Body of pancreas (tissue), 4 donors: ENCODE measurements at regions not wholly inside any gene's neighbourhood (a gene's known extent, or its start where the extent isn't known, plus 50 kb on each side); places are given as distances from the start of the nearest gene placed in this dataset.
A peak's percentile ranks its signal among the peaks of the same experiment; 100 is the strongest.
"Not testable (repeated sequence)": the region's sequence is repeated elsewhere in the genome, so short reads cannot be mapped to it uniquely, and the experiment has no call there.

ENCODE experiments used
- ATAC-seq: fragments of 150-250 bp; one replicate; pipeline ENCODE4 v1.9.1; 2016
- DNase-seq, 4 donors: peaks; one replicate each; pipeline ENCODE4 v3.0.0-alpha.2; 2019
- H3K27ac ChIP-seq, 4 donors: fragments of 200-600 bp; sonication (generic); 1 replicate in 3 of 4; 2 replicates in 1 of 4; pipeline versions ENCODE4 v1.5.1 to v1.6.1; 2016 to 2019; ENCODE audit warnings: mild to moderate bottlenecking in 1 of 4, mixed read lengths in 1 of 4, moderate library complexity in 1 of 4
- H3K27me3 ChIP-seq, 2 donors: fragments of 200-600 bp; sonication (generic); one replicate each; pipeline ENCODE4 v1.6.0; 2016; ENCODE audit warnings: mild to moderate bottlenecking in 1 of 2
- H3K36me3 ChIP-seq, 2 donors: fragments of 200-600 bp; sonication (generic); replicated peaks in 1 of 2; 2 replicates each; pipeline ENCODE4 v1.5.1; 2016; ENCODE audit warnings: low read depth in 2 of 2; ENCODE audit not compliant: insufficient read depth in 1 of 2
- H3K4me1 ChIP-seq: fragments of 200-600 bp; sonication (generic); one replicate; pipeline ENCODE4 v1.6.0; 2016
- H3K4me3 ChIP-seq, 2 donors: fragments of 200-600 bp; sonication (generic); 1 replicate in 1 of 2; 2 replicates in 1 of 2; pipeline ENCODE4 v1.5.1; 2016 to 2019
- H3K9me3 ChIP-seq, 3 donors: fragments of 200-600 bp; sonication (generic); 1 replicate in 2 of 3; 2 replicates in 1 of 3; pipeline ENCODE4 v1.5.1; 2016
- POLR2A ChIP-seq, 3 donors: fragments of 450-650 bp; IDR thresholded peaks; one replicate each; pipeline ENCODE4 v1.6.1; 2016; ENCODE audit warnings: antibody characterized with exemption in 3 of 3, mild to moderate bottlenecking in 2 of 3
- WGBS, 2 donors: methylation state at CpG; one replicate each; pipeline ENCODE4 v1.1.5; 2017; 5-methylcytosine and 5-hydroxymethylcytosine counted together
- intact Hi-C: fragments of 100-400 bp; cut with DNase I; formaldehyde crosslinking; loops from one replicate; pipeline ENCODE4 v1.15.1; 2023
- TF ChIP-seq, protein P1 (sequence below), 7 experiments: fragments of 450-650 bp in 4 of 7; fragments of 200-600 bp in 3 of 7; sonication (generic) in 3 of 7; IDR thresholded peaks; one replicate each; pipeline ENCODE4 v1.5.1; 2016 to 2019; ENCODE audit warnings: antibody characterized with exemption in 7 of 7

- ATAC-seq (no peak), DNase-seq (no peak)
- H3K4me1 ChIP-seq, result no peaks in the 10 kb centered on the region
- no peaks in the 10 kb centered on the region for H3K36me3 ChIP-seq
- no peak overlapping the region for H3K4me3 ChIP-seq
- no peaks in the 10 kb centered on the region for H3K9me3 ChIP-seq
- H3K27me3 ChIP-seq, result no peaks in the 10 kb centered on the region
- intact Hi-C loops, result loop anchor here (10.0 kb wide), 1 partner anchor 105 kb away; no protein-coding TSS in a partner anchor
- WGBS, 2 donors, result 78 to 80% methylated on average over 9 of the region's 9 CpGs
- no peak overlapping the region for H3K27ac ChIP-seq
- TF ChIP-seq POLR2A (IDR thresholded peaks at IDR 0.05), result no peak
- TF ChIP-seq, protein P1, sequence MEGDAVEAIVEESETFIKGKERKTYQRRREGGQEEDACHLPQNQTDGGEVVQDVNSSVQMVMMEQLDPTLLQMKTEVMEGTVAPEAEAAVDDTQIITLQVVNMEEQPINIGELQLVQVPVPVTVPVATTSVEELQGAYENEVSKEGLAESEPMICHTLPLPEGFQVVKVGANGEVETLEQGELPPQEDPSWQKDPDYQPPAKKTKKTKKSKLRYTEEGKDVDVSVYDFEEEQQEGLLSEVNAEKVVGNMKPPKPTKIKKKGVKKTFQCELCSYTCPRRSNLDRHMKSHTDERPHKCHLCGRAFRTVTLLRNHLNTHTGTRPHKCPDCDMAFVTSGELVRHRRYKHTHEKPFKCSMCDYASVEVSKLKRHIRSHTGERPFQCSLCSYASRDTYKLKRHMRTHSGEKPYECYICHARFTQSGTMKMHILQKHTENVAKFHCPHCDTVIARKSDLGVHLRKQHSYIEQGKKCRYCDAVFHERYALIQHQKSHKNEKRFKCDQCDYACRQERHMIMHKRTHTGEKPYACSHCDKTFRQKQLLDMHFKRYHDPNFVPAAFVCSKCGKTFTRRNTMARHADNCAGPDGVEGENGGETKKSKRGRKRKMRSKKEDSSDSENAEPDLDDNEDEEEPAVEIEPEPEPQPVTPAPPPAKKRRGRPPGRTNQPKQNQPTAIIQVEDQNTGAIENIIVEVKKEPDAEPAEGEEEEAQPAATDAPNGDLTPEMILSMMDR (IDR thresholded peaks at IDR 0.05), result no peak
These were observed 168.9 kb upstream of the KAZN start for GRCh38 chr1:14429577-14429976.

DNA sequence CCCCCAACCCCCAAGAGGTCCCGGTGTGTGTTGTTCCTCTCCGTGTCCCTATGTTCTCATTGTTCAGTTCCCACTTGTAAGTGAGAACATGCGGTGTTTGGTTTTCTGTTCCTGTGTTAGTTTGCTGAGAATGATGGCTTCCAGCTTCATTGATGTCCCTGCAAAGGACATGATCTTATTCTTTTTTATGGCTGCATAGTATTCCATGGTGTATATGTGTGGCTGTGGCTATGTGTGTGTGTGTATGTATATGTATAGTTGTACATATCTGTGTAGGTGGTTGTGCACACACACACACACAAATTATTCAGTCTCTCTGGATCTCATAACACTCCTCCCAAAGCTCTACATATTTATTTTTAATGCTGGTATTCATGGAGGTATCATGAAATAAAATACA, 165.8 kb upstream of the KAZN start:
- H3K27ac ChIP-seq, H3K27me3 ChIP-seq, H3K4me1 ChIP-seq, H3K4me3 ChIP-seq, H3K9me3 ChIP-seq, ATAC-seq, H3K36me3 ChIP-seq, intact Hi-C loops, DNase-seq: not testable (repeated sequence)
- 77 to 78% methylated on average over 3 of the region's 3 CpGs for WGBS, 2 donors

DNA sequence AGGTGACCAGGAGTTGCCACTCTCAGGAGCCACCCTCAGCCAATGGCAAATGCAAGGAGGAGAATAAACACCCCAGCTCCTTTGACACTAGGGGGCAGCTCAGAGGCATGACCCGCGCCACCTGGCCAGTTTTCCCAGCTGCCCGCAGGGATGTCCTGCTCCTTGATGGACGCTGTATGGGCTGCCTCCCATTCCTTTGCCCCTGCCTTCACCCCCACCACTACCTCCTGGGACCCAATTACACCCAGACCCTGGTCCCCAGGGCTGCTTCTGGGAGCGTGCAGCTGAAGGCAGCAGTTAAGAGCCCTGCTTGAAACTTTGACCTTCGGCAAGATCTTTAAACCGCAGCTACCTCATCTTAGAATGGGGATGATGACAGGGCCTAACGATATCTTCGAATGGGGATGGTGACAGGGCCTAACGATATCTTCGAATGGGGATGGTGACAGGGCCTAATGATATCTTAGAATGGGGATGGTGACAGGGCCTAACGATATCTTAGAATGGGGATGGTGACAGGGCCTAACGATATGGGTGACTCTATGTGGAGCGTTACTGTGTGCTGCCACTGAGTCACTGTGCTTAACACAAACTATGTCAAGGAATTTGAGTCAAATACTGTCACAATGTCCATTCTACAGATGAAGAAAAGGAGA, 163.0 kb upstream of the KAZN start:
- H3K9me3 ChIP-seq, result no peaks in the 10 kb centered on the region
- intact Hi-C loops, result no loop called here
- 62 to 74% methylated on average over 13 to 14 of the region's 14 CpGs for WGBS, 2 donors
- H3K27ac ChIP-seq, result no peak overlapping the region
- no peak for ATAC-seq
- peak in 3 of 4 donors; percentile 14 to 42 (median 20) for DNase-seq
- no peaks in the 10 kb centered on the region for H3K27me3 ChIP-seq
- TF ChIP-seq, protein P1 (IDR thresholded peaks at IDR 0.05), result peak in 3 of 7 experiments; percentile 10 to 49 (median 21)
- no peak for TF ChIP-seq POLR2A (IDR thresholded peaks at IDR 0.05)
- no peaks in the 10 kb centered on the region for H3K36me3 ChIP-seq
- H3K4me3 ChIP-seq, result no peak overlapping the region
- no peaks in the 10 kb centered on the region for H3K4me1 ChIP-seq

- DNase-seq (no peak), ATAC-seq (no peak)
These were observed 161.0 kb upstream of the KAZN start for GRCh38 chr1:14437417-14437918.

GRCh38 chr1:14438127-14438769, 160.2 kb upstream of the KAZN start:
- Histone ChIP-seq H3K27ac (no peak overlapping the region), H3K4me3 (no peak overlapping the region), H3K36me3 (no peaks in the 10 kb centered on the region), H3K27me3 (no peaks in the 10 kb centered on the region), H3K9me3 (no peaks in the 10 kb centered on the region), H3K4me1 (no peaks in the 10 kb centered on the region)
- intact Hi-C loops, result no loop called here
- DNase-seq, result no peak
- WGBS, 2 donors, result 65 to 75% methylated on average over 6 of the region's 6 CpGs
- TF ChIP-seq, protein P1 (IDR thresholded peaks at IDR 0.05), result no peak
- ATAC-seq, result no peak

More at GRCh38 chr1:14437417-14437918, 161.0 kb upstream of the KAZN start:
- H3K27me3 ChIP-seq, result no peaks in the 10 kb centered on the region
- H3K27ac ChIP-seq, result no peak overlapping the region
- 52 to 56% methylated on average over 12 to 13 of the region's 13 CpGs for WGBS, 2 donors
- TF ChIP-seq, protein P1 (IDR thresholded peaks at IDR 0.05), result no peak
- TF ChIP-seq POLR2A (IDR thresholded peaks at IDR 0.05), result no peak
- no peaks in the 10 kb centered on the region for H3K36me3 ChIP-seq
- intact Hi-C loops, result no loop called here
- no peaks in the 10 kb centered on the region for H3K9me3 ChIP-seq
- H3K4me3 ChIP-seq, result no peak overlapping the region
- no peaks in the 10 kb centered on the region for H3K4me1 ChIP-seq
